Mesenchymal stem cell (in vitro differentiated cells and primary cell): ENCODE measurements at regions not wholly inside any gene's neighbourhood (a gene's known extent, or its start where the extent isn't known, plus 50 kb on each side); places are given as distances from the start of the nearest gene placed in this dataset.

ENCODE experiments used
- DNase-seq: peaks from one replicate; pipeline ENCODE4 v3.0.0-alpha.2; 2013
- H2AFZ ChIP-seq: one replicate; pipeline ENCODE4 v1.6.1; 2013; ENCODE audit warnings: low read depth, mild to moderate bottlenecking, control low read depth, inconsistent platforms, low read length, moderate library complexity
- H2AK5ac ChIP-seq: 2 replicates; pipeline ENCODE4 v1.6.1; 2013; ENCODE audit warnings: low read length, moderate library complexity, mild to moderate bottlenecking, inconsistent platforms; ENCODE audit not compliant: severe bottlenecking
- H2BK120ac ChIP-seq: one replicate; pipeline ENCODE4 v1.6.1; 2013; ENCODE audit warnings: low read depth, mild to moderate bottlenecking, inconsistent platforms, low read length, moderate library complexity
- H2BK12ac ChIP-seq, 2 experiments: one replicate each; pipeline ENCODE4 v1.6.1; 2013; ENCODE audit warnings: inconsistent platforms in 2 of 2, low read length in 2 of 2, mild to moderate bottlenecking in 2 of 2, moderate library complexity in 2 of 2, control low read depth in 1 of 2
- H2BK15ac ChIP-seq: one replicate; pipeline ENCODE4 v1.6.1; 2013; ENCODE audit warnings: mild to moderate bottlenecking, low read depth, inconsistent platforms; ENCODE audit not compliant: poor library complexity, severe bottlenecking
- H2BK5ac ChIP-seq: 2 replicates; pipeline ENCODE4 v1.6.1; 2013; ENCODE audit warnings: low read depth, mild to moderate bottlenecking, low read length, control low read depth, inconsistent platforms; ENCODE audit not compliant: poor library complexity, severe bottlenecking
- H3K14ac ChIP-seq, 2 experiments: one replicate each; pipeline ENCODE4 v1.6.1; 2013; ENCODE audit warnings: inconsistent platforms in 2 of 2, low read length in 2 of 2, control low read depth in 1 of 2, mild to moderate bottlenecking in 1 of 2, moderate library complexity in 1 of 2
- H3K18ac ChIP-seq, 2 experiments: one replicate each; pipeline ENCODE4 v1.6.1; 2013; ENCODE audit warnings: inconsistent platforms in 2 of 2, low read length in 2 of 2, control low read depth in 1 of 2, low read depth in 1 of 2, mild to moderate bottlenecking in 1 of 2
- H3K23ac ChIP-seq, 2 experiments: one replicate each; pipeline ENCODE4 v1.6.1; 2013; ENCODE audit warnings: inconsistent platforms in 2 of 2, low read length in 2 of 2, mild to moderate bottlenecking in 2 of 2, moderate library complexity in 2 of 2, control low read depth in 1 of 2
- H3K27ac ChIP-seq: 2 replicates; pipeline ENCODE4 v1.5.1; 2013; ENCODE audit warnings: mild to moderate bottlenecking, moderate library complexity, low read length, control low read depth, inconsistent platforms; ENCODE audit not compliant: poor library complexity, severe bottlenecking
- H3K27me3 ChIP-seq, 2 experiments: 2 replicates each; pipeline versions ENCODE4 v1.6.1 to v1.7.0; 2013; ENCODE audit warnings: low read length in 2 of 2, mild to moderate bottlenecking in 2 of 2, moderate library complexity in 2 of 2, control low read depth in 1 of 2, inconsistent platforms in 1 of 2; ENCODE audit not compliant: control insufficient read depth in 1 of 2, insufficient read depth in 1 of 2
- H3K36me3 ChIP-seq, 2 experiments: 2 replicates each; pipeline versions ENCODE4 v1.6.1 to v1.7.0; 2013; ENCODE audit warnings: low read length in 2 of 2, control low read depth in 1 of 2, inconsistent platforms in 1 of 2, low read depth in 1 of 2, mild to moderate bottlenecking in 1 of 2; ENCODE audit not compliant: insufficient read depth in 2 of 2, control insufficient read depth in 1 of 2
- H3K4ac ChIP-seq, 2 experiments: one replicate each; pipeline ENCODE4 v1.6.1; 2013; ENCODE audit warnings: inconsistent platforms in 2 of 2, low read length in 2 of 2, mild to moderate bottlenecking in 2 of 2, moderate library complexity in 2 of 2, control low read depth in 1 of 2, low read depth in 1 of 2
- H3K4me1 ChIP-seq: 2 replicates; pipeline ENCODE4 v1.6.1; 2013; ENCODE audit warnings: low read depth, low read length, control low read depth; ENCODE audit not compliant: control insufficient read depth, insufficient read depth
- H3K4me2 ChIP-seq: 2 replicates; pipeline ENCODE4 v1.6.1; 2013; ENCODE audit warnings: low read length, mild to moderate bottlenecking, inconsistent platforms; ENCODE audit not compliant: poor library complexity, severe bottlenecking
- H3K4me3 ChIP-seq, 2 experiments: 2 replicates each; pipeline versions ENCODE4 v1.5.1 to v1.7.0; 2013; ENCODE audit warnings: low read length in 2 of 2, mild to moderate bottlenecking in 2 of 2, control low read depth in 1 of 2, low read depth in 1 of 2; ENCODE audit not compliant: insufficient read depth in 1 of 2
- H3K79me1 ChIP-seq: replicated peaks from 2 replicates; pipeline ENCODE4 v1.6.1; 2013; ENCODE audit warnings: mild to moderate bottlenecking, control low read depth, low read length, inconsistent platforms; ENCODE audit not compliant: poor library complexity, severe bottlenecking
- H3K9ac ChIP-seq: 2 replicates; pipeline ENCODE4 v1.7.0; 2013; ENCODE audit warnings: mild to moderate bottlenecking, low read length, moderate library complexity
- H3K9me3 ChIP-seq: 2 replicates; pipeline ENCODE4 v1.7.0; 2013; ENCODE audit warnings: mild to moderate bottlenecking, low read length; ENCODE audit not compliant: control insufficient read depth
- H4K8ac ChIP-seq: one replicate; pipeline ENCODE4 v1.6.1; 2013; ENCODE audit warnings: inconsistent platforms, mild to moderate bottlenecking, low read length, moderate library complexity
- H4K91ac ChIP-seq: one replicate; pipeline ENCODE4 v1.6.1; 2013; ENCODE audit warnings: mild to moderate bottlenecking, low read length, inconsistent platforms
- WGBS: methylation state at CpG from one replicate; pipeline ENCODE4 v1.1.7; 2013; ENCODE audit warnings: mixed read lengths; 5-methylcytosine and 5-hydroxymethylcytosine counted together

GRCh38 chr2:239878686-239879085 is 146.5 kb downstream of the NDUFA10 start:
- H3K4me1 ChIP-seq: no peaks in the 10 kb centered on the region
- no peak overlapping the region for H2BK120ac ChIP-seq
- no peak overlapping the region for H4K8ac ChIP-seq
- no peak overlapping the region for H3K23ac ChIP-seq
- H3K9me3 ChIP-seq: peaks cover 4% of the 10 kb centered on the region
- H2AK5ac ChIP-seq: no peak overlapping the region
- no peak overlapping the region for H2BK15ac ChIP-seq
- 85% methylated on average over 5 of the region's 5 CpGs for WGBS
- H3K36me3 ChIP-seq: no peaks in the 10 kb centered on the region
- H3K14ac ChIP-seq: no peak overlapping the region
- H3K4ac ChIP-seq: no peak overlapping the region
- H2BK5ac ChIP-seq: no peak overlapping the region
- no peak overlapping the region for H3K4me3 ChIP-seq
- no peak overlapping the region for H2BK12ac ChIP-seq
- no peak overlapping the region for H3K18ac ChIP-seq
- H3K9ac ChIP-seq: no peak overlapping the region
- no peak for DNase-seq
- H3K27me3 ChIP-seq: peaks cover 0 to 13% of the 10 kb centered on the region in 2 experiments
- H3K4me2 ChIP-seq: no peak overlapping the region
- H4K91ac ChIP-seq: no peak overlapping the region
- no peaks in the 10 kb centered on the region for H3K79me1 ChIP-seq
- H3K27ac ChIP-seq: no peak overlapping the region
- H2AFZ ChIP-seq: no peak overlapping the region

- Histone ChIP-seq H3K27ac (no peak overlapping the region), H2BK5ac (no peak overlapping the region), H3K4me3 (no peak overlapping the region), H3K18ac (no peak overlapping the region), H3K4ac (no peak overlapping the region), H3K79me1 (no peaks in the 10 kb centered on the region), H3K23ac (no peak overlapping the region), H4K91ac (no peak overlapping the region), H3K9ac (no peak overlapping the region), H3K4me2 (no peak overlapping the region), H3K4me1 (no peaks in the 10 kb centered on the region), H4K8ac (no peak overlapping the region), H3K27me3 (peaks cover 0 to 13% of the 10 kb centered on the region in 2 experiments), H2BK15ac (no peak overlapping the region), H2BK120ac (no peak overlapping the region), H2BK12ac (no peak overlapping the region), H3K36me3 (no peaks in the 10 kb centered on the region), H3K9me3 (no peaks in the 10 kb centered on the region), H2AK5ac (no peak overlapping the region), H2AFZ (no peak overlapping the region), H3K14ac (no peak overlapping the region)
- 58% methylated on average over 5 of the region's 5 CpGs for WGBS
- no peak for DNase-seq
Observed at GRCh38 chr2:239876948-239877289, 148.2 kb downstream of the NDUFA10 start.

DNA sequence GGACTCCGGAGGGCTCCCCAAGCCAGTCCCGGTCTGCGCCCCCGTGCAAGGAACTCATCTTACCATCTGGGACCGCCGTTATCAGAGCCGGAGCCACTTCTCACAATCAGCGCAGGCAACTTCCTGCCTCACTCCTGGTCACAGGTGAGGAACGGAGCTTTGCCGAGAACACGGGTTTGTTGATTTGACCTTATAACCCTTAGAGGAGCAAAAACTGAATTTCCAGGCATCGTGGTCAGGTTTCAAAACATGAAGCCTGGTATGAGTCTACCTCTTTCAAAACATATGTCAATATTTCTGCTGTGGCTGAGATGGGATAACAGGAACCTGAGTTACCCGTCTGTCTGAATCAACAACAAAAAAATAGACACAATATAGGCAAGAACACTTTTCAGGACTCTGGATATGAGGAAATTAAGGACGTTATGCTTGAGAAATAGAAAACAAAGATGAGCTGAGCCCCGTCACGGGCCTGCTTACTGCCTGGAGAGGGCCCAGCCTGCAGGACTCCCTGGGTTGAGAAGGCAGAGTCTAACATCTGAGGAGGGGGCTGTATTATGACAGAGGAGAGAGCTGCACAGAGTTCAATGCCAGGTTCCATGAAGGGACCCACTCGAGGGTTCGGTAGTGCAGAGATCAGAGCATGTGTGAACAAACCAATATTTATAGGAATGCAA is 148.7 kb downstream of the NDUFA10 start:
- H3K9me3 ChIP-seq: no peaks in the 10 kb centered on the region
- no peaks in the 10 kb centered on the region for H3K4me1 ChIP-seq
- H2BK5ac ChIP-seq: no peak overlapping the region
- H2BK15ac ChIP-seq: no peak overlapping the region
- no peak overlapping the region for H4K8ac ChIP-seq
- no peak overlapping the region for H2BK12ac ChIP-seq
- H3K36me3 ChIP-seq: no peaks in the 10 kb centered on the region
- H3K79me1 ChIP-seq: no peaks in the 10 kb centered on the region
- H3K18ac ChIP-seq: no peak overlapping the region
- H3K14ac ChIP-seq: no peak overlapping the region
- no peak overlapping the region for H2AK5ac ChIP-seq
- no peak overlapping the region for H2AFZ ChIP-seq
- H3K4ac ChIP-seq: no peak overlapping the region
- 78% methylated on average over 17 of the region's 18 CpGs for WGBS
- no peak overlapping the region for H3K27ac ChIP-seq
- H2BK120ac ChIP-seq: no peak overlapping the region
- no peak overlapping the region for H3K4me2 ChIP-seq
- H3K4me3 ChIP-seq: no peak overlapping the region
- no peak for DNase-seq
- H4K91ac ChIP-seq: no peak overlapping the region
- peaks cover 0 to 13% of the 10 kb centered on the region in 2 experiments for H3K27me3 ChIP-seq
- H3K9ac ChIP-seq: no peak overlapping the region
- H3K23ac ChIP-seq: no peak overlapping the region

GRCh38 chr2:239874636-239875356 is 150.3 kb downstream of the NDUFA10 start:
- Histone ChIP-seq H3K36me3 (no peaks in the 10 kb centered on the region), H2BK5ac (no peak overlapping the region), H2BK15ac (no peak overlapping the region), H2AK5ac (no peak overlapping the region), H3K9me3 (no peaks in the 10 kb centered on the region), H3K9ac (no peak overlapping the region), H3K18ac (no peak overlapping the region), H3K79me1 (no peaks in the 10 kb centered on the region), H4K8ac (no peak overlapping the region), H3K27ac (no peak overlapping the region), H3K23ac (no peak overlapping the region), H4K91ac (no peak overlapping the region), H3K4me2 (no peak overlapping the region), H2AFZ (no peak overlapping the region), H2BK120ac (no peak overlapping the region), H2BK12ac (no peak overlapping the region), H3K4me3 (no peak overlapping the region), H3K27me3 (peaks cover 0 to 18% of the 10 kb centered on the region in 2 experiments), H3K14ac (no peak overlapping the region), H3K4me1 (no peaks in the 10 kb centered on the region), H3K4ac (no peak overlapping the region)
- DNase-seq: no peak
- 77% methylated on average over 12 of the region's 12 CpGs for WGBS
